Loucy (cell line): ENCODE measurements at regions not wholly inside any gene's neighbourhood (a gene's known extent, or its start where the extent isn't known, plus 50 kb on each side); places are given as distances from the start of the nearest gene placed in this dataset.

Source experiments
- CTCF ChIP-seq: fragments of 200-600 bp; sonication (generic); conservative IDR thresholded peaks from 2 replicates; pipeline ENCODE4 v1.5.1; 2014; ENCODE audit warnings: mild to moderate bottlenecking, antibody characterized with exemption, low read length
- EZH2phosphoT487 ChIP-seq: fragments of 200-600 bp; IDR thresholded peaks from 2 replicates; pipeline ENCODE4 v1.6.1; 2018; ENCODE audit warnings: antibody characterized with exemption, mild to moderate bottlenecking, moderate library complexity, borderline replicate concordance

DNA sequence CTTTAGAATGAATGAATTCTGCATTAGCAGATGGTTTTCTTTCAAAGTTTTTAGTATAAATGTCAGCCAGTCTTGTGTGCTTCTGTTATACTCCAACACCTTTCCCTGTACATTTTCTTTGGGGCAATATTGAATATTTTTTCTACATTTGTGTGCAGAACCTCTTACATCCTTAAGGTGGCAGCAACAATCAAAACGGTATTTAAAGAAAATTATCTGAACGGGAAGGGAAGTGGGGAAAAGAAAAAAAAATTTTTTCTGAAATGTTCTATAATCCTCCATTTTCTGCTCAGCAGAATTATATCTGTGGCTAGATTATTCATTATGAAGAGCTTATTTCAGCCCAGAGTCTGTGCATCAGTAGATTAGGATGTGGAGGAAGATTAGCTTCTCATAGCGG, 347.3 kb upstream of the RAG2 start:
- TF ChIP-seq CTCF: peak; percentile 72
- no peak for TF ChIP-seq EZH2phosphoT487
